ENCODE measurements at regions not wholly inside any gene's neighbourhood (a gene's known extent, or its start where the extent isn't known, plus 50 kb on each side); places are given as distances from the start of the nearest gene placed in this dataset.

- H3K4me3 ChIP-seq, result no peak overlapping the region
- no peak overlapping the region for H3K27ac ChIP-seq
- no peak for DNase-seq (ENCODE audit: low spot score in 2 of 2)
- intact Hi-C loops (cut with DNase I), result no loop called here
- no peaks in the 10 kb centered on the region for H3K27me3 ChIP-seq
- no peaks in the 10 kb centered on the region for H3K36me3 ChIP-seq
- H3K4me1 ChIP-seq, result no peaks in the 10 kb centered on the region
- no peaks in the 10 kb centered on the region for H3K9me3 ChIP-seq
- no peak for TF ChIP-seq CTCF (IDR thresholded peaks at IDR 0.05)
Measured at GRCh38 chr15:97099040-97099439, 768.5 kb downstream of the NR2F2 start.

DNA sequence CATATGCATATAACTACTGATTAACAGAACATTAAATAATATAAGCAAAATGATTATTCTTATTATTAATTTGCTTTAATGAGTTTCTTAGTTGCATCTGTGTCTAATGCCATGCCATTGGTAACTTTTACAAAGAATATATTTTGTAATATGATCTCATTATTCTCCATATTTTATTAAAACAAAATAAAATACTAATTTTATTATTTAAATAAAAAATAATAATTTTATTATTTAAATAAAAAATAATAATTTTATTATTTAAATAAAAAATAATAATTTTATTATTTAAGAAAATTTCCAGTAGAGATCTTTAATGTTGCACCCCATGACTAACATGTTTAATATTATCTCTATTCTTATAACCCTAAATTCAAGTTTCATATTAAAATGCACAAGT is 771.1 kb downstream of the NR2F2 start:
- Histone ChIP-seq H3K9me3 (no peaks in the 10 kb centered on the region), H3K27ac (no peak overlapping the region), H3K4me3 (no peak overlapping the region), H3K27me3 (no peaks in the 10 kb centered on the region), H3K36me3 (no peaks in the 10 kb centered on the region), H3K4me1 (no peaks in the 10 kb centered on the region)
- TF ChIP-seq CTCF (IDR thresholded peaks at IDR 0.05), result no peak
- DNase-seq (ENCODE audit: low spot score in 2 of 2), result no peak
- intact Hi-C loops (cut with DNase I), result no loop called here

DNA sequence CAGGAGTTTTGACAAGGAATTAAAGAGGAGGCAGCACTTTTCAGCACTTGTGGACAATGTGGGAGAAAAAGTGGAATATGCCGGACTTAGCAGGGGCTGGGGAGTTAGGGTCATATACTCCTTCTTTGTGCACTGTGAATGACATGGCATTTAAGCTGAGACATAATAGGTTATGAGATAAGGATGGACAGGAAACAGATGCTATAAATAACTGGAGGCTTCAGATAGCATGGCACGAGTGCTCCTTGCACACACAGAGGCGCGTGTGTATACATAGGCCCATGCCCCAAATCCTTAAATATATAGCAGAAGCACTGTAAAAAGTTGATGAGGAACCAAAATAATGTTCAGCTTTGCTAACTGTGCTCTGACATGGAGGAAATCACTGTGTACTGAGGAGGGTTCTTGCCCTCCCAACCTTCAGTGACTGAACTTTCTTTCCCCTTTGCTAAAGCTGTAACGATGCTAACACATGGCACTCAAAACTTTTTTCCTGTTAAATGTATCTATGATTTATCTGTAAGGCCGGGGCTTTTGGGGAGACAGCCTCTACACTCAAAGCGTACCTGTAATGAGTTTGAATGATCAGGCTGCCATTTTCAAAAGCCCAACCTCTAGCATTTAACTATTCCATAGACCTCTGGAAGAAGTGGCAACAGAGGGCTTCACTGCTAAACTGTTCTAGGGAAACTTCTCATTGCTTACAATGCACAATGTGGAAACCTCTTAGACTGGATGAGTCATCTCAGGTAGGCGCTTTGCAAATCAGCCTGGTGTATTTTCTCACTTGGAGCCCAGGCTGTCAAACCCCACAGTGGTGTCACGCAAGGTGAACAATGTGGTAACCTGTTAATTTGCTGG is 784.6 kb downstream of the NR2F2 start:
- H3K4me3 ChIP-seq, result no peak overlapping the region
- intact Hi-C loops (cut with DNase I), result no loop called here
- no peaks in the 10 kb centered on the region for H3K36me3 ChIP-seq
- no peaks in the 10 kb centered on the region for H3K4me1 ChIP-seq
- no peaks in the 10 kb centered on the region for H3K9me3 ChIP-seq
- no peak overlapping the region for H3K27ac ChIP-seq
- no peak for TF ChIP-seq CTCF (IDR thresholded peaks at IDR 0.05)
- no peak for DNase-seq (ENCODE audit: low spot score in 2 of 2)
- no peaks in the 10 kb centered on the region for H3K27me3 ChIP-seq

GRCh38 chr15:97115761-97116070 is 785.2 kb downstream of the NR2F2 start:
- Histone ChIP-seq H3K4me1 (no peaks in the 10 kb centered on the region), H3K36me3 (no peaks in the 10 kb centered on the region), H3K9me3 (no peaks in the 10 kb centered on the region), H3K27ac (no peak overlapping the region), H3K27me3 (no peaks in the 10 kb centered on the region), H3K4me3 (no peak overlapping the region)
- intact Hi-C loops (cut with DNase I), result no loop called here
- no peak for TF ChIP-seq CTCF (IDR thresholded peaks at IDR 0.05)
- no peak for DNase-seq (ENCODE audit: low spot score in 2 of 2)

DNA sequence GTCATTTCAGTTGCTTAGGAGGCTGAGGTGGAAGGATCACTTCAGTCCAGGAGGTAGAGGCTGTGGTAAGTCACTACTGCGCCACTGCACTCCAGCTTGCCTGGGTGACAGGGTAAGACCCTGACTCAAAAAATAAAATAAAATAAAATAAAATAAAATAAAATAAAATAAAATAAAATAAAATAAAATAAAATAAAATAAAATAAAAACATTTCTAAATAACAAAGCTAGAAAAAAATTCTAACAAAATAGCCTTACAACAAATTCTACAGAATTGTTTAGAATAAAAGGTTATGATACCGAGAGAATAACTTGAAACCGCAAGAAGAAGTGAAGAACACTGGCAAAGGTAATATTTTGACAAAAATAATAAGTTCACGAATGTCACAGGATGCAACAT is 794.3 kb downstream of the NR2F2 start:
- Histone ChIP-seq H3K4me1 (no peaks in the 10 kb centered on the region), H3K9me3 (no peaks in the 10 kb centered on the region), H3K36me3 (no peaks in the 10 kb centered on the region), H3K4me3 (no peak overlapping the region), H3K27me3 (no peaks in the 10 kb centered on the region), H3K27ac (no peak overlapping the region)
- DNase-seq (ENCODE audit: low spot score in 2 of 2), result no peak
- intact Hi-C loops (cut with DNase I), result no loop called here
- TF ChIP-seq CTCF (IDR thresholded peaks at IDR 0.05), result no peak
